Prostate gland (tissue), 2 donors: ENCODE measurements at regions not wholly inside any gene's neighbourhood (a gene's known extent, or its start where the extent isn't known, plus 50 kb on each side); places are given as distances from the start of the nearest gene placed in this dataset.

Experiments
- POLR2AphosphoS5 ChIP-seq: sonication (generic); formaldehyde crosslinking; IDR thresholded peaks from one replicate; pipeline ENCODE4 v1.6.1; 2017; ENCODE audit warnings: antibody characterized with exemption
- TF ChIP-seq, protein P1 (sequence below), 4 experiments: fragments of 200-600 bp in 2 of 4; fragments of 450-650 bp in 2 of 4; sonication (generic) in 2 of 4; IDR thresholded peaks; 1 replicate in 3 of 4; 2 replicates in 1 of 4; pipeline ENCODE4 v1.5.1; 2016 to 2019; ENCODE audit warnings: antibody characterized with exemption in 4 of 4, mild to moderate bottlenecking in 2 of 4, moderate library complexity in 2 of 4

DNA sequence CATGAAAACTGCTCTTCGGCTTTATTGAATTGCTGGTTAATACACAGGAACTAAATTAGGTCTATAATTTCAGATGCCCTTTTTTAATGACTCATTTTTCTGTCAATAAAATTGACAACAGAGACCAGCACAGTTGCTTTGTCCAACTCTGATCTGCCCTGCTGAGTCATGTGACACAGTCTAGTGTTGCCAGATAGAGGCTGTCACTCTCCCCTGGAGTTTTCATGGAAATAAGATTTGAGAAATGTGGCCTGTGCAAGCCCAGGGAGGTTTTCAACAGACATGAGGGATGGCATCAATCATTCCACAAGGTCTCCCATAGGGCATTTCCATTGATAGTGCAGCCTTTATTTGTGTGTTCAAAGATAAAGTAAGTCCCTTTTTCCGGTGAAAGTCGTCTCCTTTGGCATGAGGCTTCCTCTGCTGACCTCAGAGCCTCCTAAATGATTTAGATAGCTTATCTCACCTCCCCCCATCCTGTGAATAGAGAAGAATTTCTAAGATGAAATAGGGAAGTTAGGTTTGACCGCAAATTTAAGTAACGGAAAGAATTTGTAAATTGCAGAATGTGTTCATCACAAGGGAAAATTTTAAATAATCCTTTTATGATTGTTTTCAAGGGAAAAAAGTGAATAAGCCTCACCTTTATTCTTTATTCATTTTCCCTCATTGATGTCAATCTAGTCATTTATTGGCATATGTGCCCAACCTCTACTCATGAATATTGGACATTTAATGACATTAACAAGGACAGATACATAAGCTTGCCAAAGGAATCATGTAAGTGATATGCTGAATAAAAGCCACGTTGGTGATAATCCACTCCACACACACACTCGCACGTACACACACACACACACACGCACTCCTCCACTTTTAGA is 277.7 kb downstream of the ADGB start:
- TF ChIP-seq, protein P1, sequence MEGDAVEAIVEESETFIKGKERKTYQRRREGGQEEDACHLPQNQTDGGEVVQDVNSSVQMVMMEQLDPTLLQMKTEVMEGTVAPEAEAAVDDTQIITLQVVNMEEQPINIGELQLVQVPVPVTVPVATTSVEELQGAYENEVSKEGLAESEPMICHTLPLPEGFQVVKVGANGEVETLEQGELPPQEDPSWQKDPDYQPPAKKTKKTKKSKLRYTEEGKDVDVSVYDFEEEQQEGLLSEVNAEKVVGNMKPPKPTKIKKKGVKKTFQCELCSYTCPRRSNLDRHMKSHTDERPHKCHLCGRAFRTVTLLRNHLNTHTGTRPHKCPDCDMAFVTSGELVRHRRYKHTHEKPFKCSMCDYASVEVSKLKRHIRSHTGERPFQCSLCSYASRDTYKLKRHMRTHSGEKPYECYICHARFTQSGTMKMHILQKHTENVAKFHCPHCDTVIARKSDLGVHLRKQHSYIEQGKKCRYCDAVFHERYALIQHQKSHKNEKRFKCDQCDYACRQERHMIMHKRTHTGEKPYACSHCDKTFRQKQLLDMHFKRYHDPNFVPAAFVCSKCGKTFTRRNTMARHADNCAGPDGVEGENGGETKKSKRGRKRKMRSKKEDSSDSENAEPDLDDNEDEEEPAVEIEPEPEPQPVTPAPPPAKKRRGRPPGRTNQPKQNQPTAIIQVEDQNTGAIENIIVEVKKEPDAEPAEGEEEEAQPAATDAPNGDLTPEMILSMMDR (IDR thresholded peaks at IDR 0.05): no peak
- TF ChIP-seq POLR2AphosphoS5: no peak
